AG04450 (cell line): ENCODE measurements at regions not wholly inside any gene's neighbourhood (a gene's known extent, or its start where the extent isn't known, plus 50 kb on each side); places are given as distances from the start of the nearest gene placed in this dataset.
"Not testable (repeated sequence)": the region's sequence is repeated elsewhere in the genome, so short reads cannot be mapped to it uniquely, and the experiment has no call there.

Experiments used
- CTCF ChIA-PET: fragments of 300-600, 350-600 bp; formaldehyde crosslinking; extraction: SDS; loops from one replicate; lab custom pipeline; 2022; ENCODE audit warnings: antibody characterized with exemption, inconsistent platforms; lab: Charles Lee
- POLR2A ChIA-PET: fragments of 350-600 bp; formaldehyde crosslinking; extraction: SDS; loops from one replicate; lab custom pipeline; 2021; ENCODE audit warnings: antibody characterized with exemption, inconsistent platforms; lab: Yijun Ruan, JAX
- DNase-seq: peaks from one replicate; pipeline ENCODE4 v3.0.0-alpha.2; 2011; ENCODE audit warnings: low read depth, low spot score
- H3K27ac ChIP-seq: one replicate; pipeline ENCODE4 v1.5.1; 2012; ENCODE audit warnings: low read depth, low read length, control low read depth
- H3K27me3 ChIP-seq: one replicate; pipeline ENCODE4 v1.6.0; 2012; ENCODE audit warnings: low read length; ENCODE audit not compliant: control insufficient read depth, insufficient read depth
- H3K4me3 ChIP-seq: 2 replicates; pipeline ENCODE4 v1.5.1; 2011; ENCODE audit warnings: mild to moderate bottlenecking, low read depth, low read length, control low read depth
- H3K9me3 ChIP-seq: 2 replicates; pipeline ENCODE4 v1.5.1; 2012; ENCODE audit warnings: low read length; ENCODE audit not compliant: control insufficient read depth, insufficient read depth
- TF ChIP-seq, protein P1 (sequence below): IDR thresholded peaks from 2 replicates; pipeline ENCODE4 v1.5.1; 2011; ENCODE audit warnings: low read depth, low read length, control low read depth, inconsistent platforms

DNA sequence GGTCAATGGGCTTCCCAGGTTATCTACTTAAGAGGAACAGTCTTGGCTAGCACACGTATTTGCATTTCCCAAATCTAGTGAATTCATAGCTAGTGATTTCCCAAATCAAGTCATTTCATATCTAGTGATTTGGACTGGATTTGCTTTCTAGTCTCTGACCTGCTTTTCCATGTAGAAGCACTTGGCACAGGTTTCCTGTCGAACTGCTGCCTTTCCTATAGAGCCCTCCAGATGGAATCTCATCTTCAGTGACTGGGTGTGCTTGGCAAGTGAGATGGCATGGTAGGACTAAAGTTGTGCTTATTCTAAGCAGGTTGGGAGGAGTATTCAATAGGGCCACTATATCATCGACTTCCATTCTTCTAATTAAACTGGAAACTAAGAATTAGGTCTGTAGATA is 94.7 kb downstream of the CCNG2 start:
- Histone ChIP-seq H3K9me3 (no peaks in the 10 kb centered on the region), H3K27ac (no peak overlapping the region), H3K27me3 (no peaks in the 10 kb centered on the region), H3K4me3 (no peak overlapping the region)
- POLR2A ChIA-PET, result no interaction called here
- no peak for DNase-seq
- TF ChIP-seq, protein P1, sequence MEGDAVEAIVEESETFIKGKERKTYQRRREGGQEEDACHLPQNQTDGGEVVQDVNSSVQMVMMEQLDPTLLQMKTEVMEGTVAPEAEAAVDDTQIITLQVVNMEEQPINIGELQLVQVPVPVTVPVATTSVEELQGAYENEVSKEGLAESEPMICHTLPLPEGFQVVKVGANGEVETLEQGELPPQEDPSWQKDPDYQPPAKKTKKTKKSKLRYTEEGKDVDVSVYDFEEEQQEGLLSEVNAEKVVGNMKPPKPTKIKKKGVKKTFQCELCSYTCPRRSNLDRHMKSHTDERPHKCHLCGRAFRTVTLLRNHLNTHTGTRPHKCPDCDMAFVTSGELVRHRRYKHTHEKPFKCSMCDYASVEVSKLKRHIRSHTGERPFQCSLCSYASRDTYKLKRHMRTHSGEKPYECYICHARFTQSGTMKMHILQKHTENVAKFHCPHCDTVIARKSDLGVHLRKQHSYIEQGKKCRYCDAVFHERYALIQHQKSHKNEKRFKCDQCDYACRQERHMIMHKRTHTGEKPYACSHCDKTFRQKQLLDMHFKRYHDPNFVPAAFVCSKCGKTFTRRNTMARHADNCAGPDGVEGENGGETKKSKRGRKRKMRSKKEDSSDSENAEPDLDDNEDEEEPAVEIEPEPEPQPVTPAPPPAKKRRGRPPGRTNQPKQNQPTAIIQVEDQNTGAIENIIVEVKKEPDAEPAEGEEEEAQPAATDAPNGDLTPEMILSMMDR, result no peak
- CTCF ChIA-PET, result no interaction called here

DNA sequence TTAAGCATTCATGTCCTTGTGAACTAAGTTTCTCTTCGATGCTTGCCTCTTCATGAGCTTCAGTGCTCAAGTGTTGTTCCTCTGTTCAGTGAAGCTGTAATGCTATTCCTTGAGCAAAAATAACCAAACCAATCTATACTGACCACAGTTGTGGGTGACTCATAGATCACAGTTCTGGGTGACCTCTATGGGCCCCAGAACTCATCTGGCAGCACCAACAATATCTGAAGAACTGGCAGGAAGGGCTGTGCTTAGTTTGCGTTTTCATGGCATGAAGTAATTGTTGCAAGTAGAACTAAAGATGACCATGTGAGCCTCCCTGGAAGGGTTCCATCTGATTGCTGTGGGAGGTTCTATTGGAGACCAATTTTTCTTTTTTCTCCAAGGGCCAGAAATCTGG is 106.2 kb downstream of the CCNG2 start:
- H3K27me3 ChIP-seq, result no peaks in the 10 kb centered on the region
- TF ChIP-seq, protein P1, result no peak
- no peak overlapping the region for H3K27ac ChIP-seq
- no peak overlapping the region for H3K4me3 ChIP-seq
- DNase-seq, result no peak
- ChIA-PET POLR2A (no interaction called here), CTCF (no interaction called here)
- H3K9me3 ChIP-seq, result no peaks in the 10 kb centered on the region

DNA sequence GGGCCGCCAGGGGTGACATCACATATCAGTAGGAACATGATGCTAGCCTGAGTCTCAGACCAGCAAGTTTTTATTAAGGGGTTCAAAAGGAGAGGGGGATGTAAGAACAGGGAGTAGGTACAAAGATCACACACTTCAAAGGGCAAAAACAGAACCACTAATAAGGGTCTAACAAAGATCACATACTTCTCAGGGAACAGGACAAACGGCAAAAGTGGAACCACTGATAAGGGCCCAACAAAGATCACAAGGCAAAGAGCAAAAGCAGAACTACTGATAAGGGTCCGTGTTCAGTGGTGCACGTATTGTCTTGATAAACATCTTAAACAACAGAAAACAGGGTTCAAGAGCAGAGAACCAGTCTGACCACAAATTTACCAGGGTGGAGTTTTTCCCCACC is 107.0 kb downstream of the CCNG2 start:
- H3K27ac ChIP-seq, CTCF ChIA-PET, DNase-seq, POLR2A ChIA-PET, H3K4me3 ChIP-seq, H3K27me3 ChIP-seq, H3K9me3 ChIP-seq: not testable (repeated sequence)

GRCh38 chr4:77264826-77265225 is 107.8 kb downstream of the CCNG2 start:
- DNase-seq, result no peak
- TF ChIP-seq, protein P1, result no peak
- Histone ChIP-seq H3K4me3 (no peak overlapping the region), H3K27ac (no peak overlapping the region), H3K27me3 (peaks cover 2% of the 10 kb centered on the region), H3K9me3 (no peaks in the 10 kb centered on the region)
- ChIA-PET POLR2A (no interaction called here), CTCF (no interaction called here)

- no peak for DNase-seq
- ChIA-PET CTCF (no interaction called here), POLR2A (no interaction called here)
- H3K27me3 ChIP-seq, result peaks cover 2% of the 10 kb centered on the region
- no peaks in the 10 kb centered on the region for H3K9me3 ChIP-seq
- no peak overlapping the region for H3K4me3 ChIP-seq
- TF ChIP-seq, protein P1, result no peak
- no peak overlapping the region for H3K27ac ChIP-seq
These were observed 111.1 kb downstream of the CCNG2 start for GRCh38 chr4:77268108-77268507.

- CTCF ChIA-PET, result no interaction called here
- POLR2A ChIA-PET, result no interaction called here
- no peak overlapping the region for H3K4me3 ChIP-seq
- TF ChIP-seq, protein P1, result no peak
- no peaks in the 10 kb centered on the region for H3K9me3 ChIP-seq
- no peak overlapping the region for H3K27ac ChIP-seq
- peaks cover 2% of the 10 kb centered on the region for H3K27me3 ChIP-seq
- no peak for DNase-seq
These were observed 112.5 kb downstream of the CCNG2 start for GRCh38 chr4:77269505-77269904.
